ENCODE measurements at regions not wholly inside any gene's neighbourhood (a gene's known extent, or its start where the extent isn't known, plus 50 kb on each side); places are given as distances from the start of the nearest gene placed in this dataset.

DNA sequence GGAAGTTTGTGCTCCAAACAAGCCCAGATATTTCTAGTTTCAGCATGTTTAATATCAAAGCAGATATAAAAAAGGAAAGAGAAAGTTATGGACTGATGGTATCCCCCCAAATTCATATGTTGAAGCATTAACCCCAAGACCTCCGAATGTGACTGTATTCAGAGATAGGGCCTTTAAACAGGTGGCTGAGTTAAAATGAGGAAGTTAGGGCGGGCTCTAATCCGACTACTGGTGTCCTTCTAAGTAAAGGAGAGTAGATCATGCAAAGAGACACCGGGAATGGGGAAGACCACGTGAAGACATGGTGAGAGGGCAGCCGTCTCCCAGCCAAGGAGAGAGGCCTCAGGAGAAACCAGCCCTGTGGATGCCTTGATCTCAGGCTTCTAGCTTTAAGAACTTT lies 324.1 kb upstream of the KIF2A start:
- Histone ChIP-seq H4K20me1 (ENCODE audit: insufficient read depth, low read length) (no peaks in the 10 kb centered on the region), H3K4me3 (ENCODE audit: low read length) (no peak overlapping the region), H2AFZ (ENCODE audit: low read depth, low read length) (no peak overlapping the region), H3K9me3 (ENCODE audit: insufficient read depth, low read length) (no peaks in the 10 kb centered on the region), H3K4me1 (ENCODE audit: low read length) (no peaks in the 10 kb centered on the region), H3K4me2 (ENCODE audit: low read length) (no peak overlapping the region), H3K36me3 (replicated peaks; ENCODE audit: low read depth, low read length) (no peaks in the 10 kb centered on the region), H3K27ac (ENCODE audit: low read length) (no peak overlapping the region), H3K79me2 (ENCODE audit: low read length) (no peaks in the 10 kb centered on the region), H3K27me3 (ENCODE audit: low read depth, low read length) (no peaks in the 10 kb centered on the region), H3K9ac (ENCODE audit: low read length) (no peak overlapping the region)
- TF ChIP-seq EZH2phosphoT487 (IDR thresholded peaks at IDR 0.05; ENCODE audit: low read depth) (no peak), CTCF (IDR thresholded peaks at IDR 0.05; ENCODE audit: low read depth, low read length) (no peak)

DNA sequence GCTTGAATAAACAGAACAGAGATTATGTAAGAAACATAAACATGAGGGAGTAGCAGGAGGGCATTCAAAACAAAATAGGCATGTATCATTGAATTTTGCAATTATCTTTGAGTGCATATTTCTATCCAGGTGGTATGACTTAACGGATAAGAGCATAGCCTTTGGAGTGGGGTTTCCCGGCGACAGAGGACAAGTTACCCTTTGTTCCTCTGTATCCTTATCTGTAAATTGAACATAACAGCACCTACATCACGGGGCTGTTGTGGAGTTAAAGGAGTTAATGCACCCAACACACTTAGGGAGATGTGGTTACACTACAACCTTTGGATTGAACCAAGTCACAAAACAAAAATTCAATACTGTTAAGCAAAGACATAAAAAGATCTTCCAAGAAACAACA lies 314.6 kb upstream of the KIF2A start:
- H3K27me3 ChIP-seq (ENCODE audit: low read depth, low read length), result no peaks in the 10 kb centered on the region
- no peak overlapping the region for H3K9ac ChIP-seq (ENCODE audit: low read length)
- no peaks in the 10 kb centered on the region for H4K20me1 ChIP-seq (ENCODE audit: insufficient read depth, low read length)
- no peaks in the 10 kb centered on the region for H3K36me3 ChIP-seq (replicated peaks; ENCODE audit: low read depth, low read length)
- no peaks in the 10 kb centered on the region for H3K4me1 ChIP-seq (ENCODE audit: low read length)
- no peak overlapping the region for H3K4me2 ChIP-seq (ENCODE audit: low read length)
- no peak overlapping the region for H3K4me3 ChIP-seq (ENCODE audit: low read length)
- no peak overlapping the region for H3K27ac ChIP-seq (ENCODE audit: low read length)
- H2AFZ ChIP-seq (ENCODE audit: low read depth, low read length), result no peak overlapping the region
- H3K9me3 ChIP-seq (ENCODE audit: insufficient read depth, low read length), result no peaks in the 10 kb centered on the region
- TF ChIP-seq CTCF (IDR thresholded peaks at IDR 0.05; ENCODE audit: low read depth, low read length), result no peak
- TF ChIP-seq EZH2phosphoT487 (IDR thresholded peaks at IDR 0.05; ENCODE audit: low read depth), result no peak
- no peaks in the 10 kb centered on the region for H3K79me2 ChIP-seq (ENCODE audit: low read length)

- Histone ChIP-seq H3K4me1 (ENCODE audit: low read length) (no peaks in the 10 kb centered on the region), H3K79me2 (ENCODE audit: low read length) (no peaks in the 10 kb centered on the region), H2AFZ (ENCODE audit: low read depth, low read length) (no peak overlapping the region), H3K27me3 (ENCODE audit: low read depth, low read length) (no peaks in the 10 kb centered on the region), H3K4me2 (ENCODE audit: low read length) (no peak overlapping the region), H3K9me3 (ENCODE audit: insufficient read depth, low read length) (no peaks in the 10 kb centered on the region), H3K36me3 (replicated peaks; ENCODE audit: low read depth, low read length) (no peaks in the 10 kb centered on the region), H3K27ac (ENCODE audit: low read length) (no peak overlapping the region), H4K20me1 (ENCODE audit: insufficient read depth, low read length) (no peaks in the 10 kb centered on the region), H3K9ac (ENCODE audit: low read length) (no peak overlapping the region), H3K4me3 (ENCODE audit: low read length) (no peak overlapping the region)
- no peak for TF ChIP-seq EZH2phosphoT487 (IDR thresholded peaks at IDR 0.05; ENCODE audit: low read depth)
- no peak for TF ChIP-seq CTCF (IDR thresholded peaks at IDR 0.05; ENCODE audit: low read depth, low read length)
Measured at GRCh38 chr5:61991866-61992265, 314.1 kb upstream of the KIF2A start.

GRCh38 chr5:61993295-61993927 lies 312.6 kb upstream of the KIF2A start:
- Histone ChIP-seq H4K20me1 (ENCODE audit: insufficient read depth, low read length) (no peaks in the 10 kb centered on the region), H3K4me2 (ENCODE audit: low read length) (no peak overlapping the region), H3K4me3 (ENCODE audit: low read length) (no peak overlapping the region), H3K9ac (ENCODE audit: low read length) (no peak overlapping the region), H3K27ac (ENCODE audit: low read length) (no peak overlapping the region), H3K9me3 (ENCODE audit: insufficient read depth, low read length) (no peaks in the 10 kb centered on the region), H3K36me3 (replicated peaks; ENCODE audit: low read depth, low read length) (no peaks in the 10 kb centered on the region), H3K79me2 (ENCODE audit: low read length) (no peaks in the 10 kb centered on the region), H2AFZ (ENCODE audit: low read depth, low read length) (no peak overlapping the region), H3K4me1 (ENCODE audit: low read length) (no peaks in the 10 kb centered on the region), H3K27me3 (ENCODE audit: low read depth, low read length) (no peaks in the 10 kb centered on the region)
- TF ChIP-seq CTCF (IDR thresholded peaks at IDR 0.05; ENCODE audit: low read depth, low read length) (no peak), EZH2phosphoT487 (IDR thresholded peaks at IDR 0.05; ENCODE audit: low read depth) (no peak)

Measured in OCI-LY3 (cell line).